ENCODE measurements at regions not wholly inside any gene's neighbourhood (a gene's known extent, or its start where the extent isn't known, plus 50 kb on each side); places are given as distances from the start of the nearest gene placed in this dataset.

- no peak for DNase-seq
Observed at GRCh38 chr5:158644301-158644700, 455.4 kb downstream of the EBF1 start.

- DNase-seq = no peak
Observed at GRCh38 chr5:158643840-158644239, 455.9 kb downstream of the EBF1 start.

GRCh38 chr5:158642879-158643278 is 456.8 kb downstream of the EBF1 start:
- no peak for DNase-seq

- DNase-seq = no peak
Observed at GRCh38 chr5:158641016-158641415, 458.7 kb downstream of the EBF1 start.

- DNase-seq = no peak
Observed at GRCh38 chr5:158640593-158640980, 459.1 kb downstream of the EBF1 start.

- DNase-seq = no peak
Observed at GRCh38 chr5:158639881-158640592, 459.7 kb downstream of the EBF1 start.

GRCh38 chr5:158638396-158638795 is 461.3 kb downstream of the EBF1 start:
- no peak for DNase-seq

- DNase-seq = no peak
Observed at GRCh38 chr5:158637039-158637438, 462.7 kb downstream of the EBF1 start.

- no peak for DNase-seq
Observed at GRCh38 chr5:158635565-158635964, 464.2 kb downstream of the EBF1 start.

GRCh38 chr5:158634714-158635113 is 465.0 kb downstream of the EBF1 start:
- DNase-seq = no peak

- no peak for DNase-seq
Observed at GRCh38 chr5:158629591-158630312, 470.0 kb downstream of the EBF1 start.

- no peak for DNase-seq
Observed at GRCh38 chr5:158626718-158627117, 473.0 kb downstream of the EBF1 start.

GRCh38 chr5:158623971-158624370 is 475.7 kb downstream of the EBF1 start:
- no peak for DNase-seq

GRCh38 chr5:158621391-158621790 is 478.3 kb downstream of the EBF1 start:
- DNase-seq = no peak

GRCh38 chr5:158619083-158619788 is 480.5 kb downstream of the EBF1 start:
- DNase-seq = no peak

- no peak for DNase-seq
Observed at GRCh38 chr5:158618256-158618655, 481.5 kb downstream of the EBF1 start.

- DNase-seq = no peak
Observed at GRCh38 chr5:158616707-158617106, 483.0 kb downstream of the EBF1 start.

GRCh38 chr5:158614951-158615350 is 484.8 kb downstream of the EBF1 start:
- DNase-seq = no peak

GRCh38 chr5:158611581-158611980 is 488.1 kb downstream of the EBF1 start:
- no peak for DNase-seq

GRCh38 chr5:158610051-158610415 is 489.7 kb downstream of the EBF1 start:
- no peak for DNase-seq

GRCh38 chr5:158609333-158610050 is 490.2 kb downstream of the EBF1 start:
- no peak for DNase-seq

- no peak for DNase-seq
Observed at GRCh38 chr5:158607088-158607487, 492.6 kb downstream of the EBF1 start.

- DNase-seq = no peak
Observed at GRCh38 chr5:158606233-158606632, 493.5 kb downstream of the EBF1 start.
